Mucosa of descending colon (tissue), 3 donors: ENCODE measurements at regions not wholly inside any gene's neighbourhood (a gene's known extent, or its start where the extent isn't known, plus 50 kb on each side); places are given as distances from the start of the nearest gene placed in this dataset.

Experiments used
- ATAC-seq: fragments of 200-7000 bp; cut with Tn5 transposase; one replicate; pipeline ENCODE4 v1.9.1; 2020; ENCODE audit warnings: mild to moderate bottlenecking, moderate library complexity
- DNase-seq, 3 donors: peaks; one replicate each; pipeline ENCODE4 v3.0.0-alpha.2; 2020
- H3K36me3 ChIP-seq: fragments of 200-600 bp; one replicate; pipeline ENCODE4 v1.8.0; 2021; ENCODE audit warnings: low read depth, mild to moderate bottlenecking
- H3K4me1 ChIP-seq: fragments of 200-600 bp; one replicate; pipeline ENCODE4 v1.8.0; 2021; ENCODE audit warnings: low read depth, mild to moderate bottlenecking
- H3K4me3 ChIP-seq: fragments of 200-600 bp; one replicate; pipeline ENCODE4 v1.8.0; 2021; ENCODE audit warnings: mild to moderate bottlenecking
- H3K9me3 ChIP-seq: fragments of 200-600 bp; one replicate; pipeline ENCODE4 v1.8.0; 2021; ENCODE audit warnings: mild to moderate bottlenecking
- CTCF ChIP-seq: fragments of 200-600 bp; IDR thresholded peaks from one replicate; pipeline ENCODE4 v1.8.0; 2022; ENCODE audit warnings: antibody characterized with exemption, mild to moderate bottlenecking
- intact Hi-C, 2 donors: fragments of 100-400 bp; cut with DNase I in 1 of 2; cut with micrococcal nuclease in 1 of 2; formaldehyde crosslinking; loops; one replicate each; pipeline versions ENCODE4 v1.11.0 to v1.11.1; 2022; cut with DNase I, micrococcal nuclease
- donor health status: DM: no; HTN: no; CAD: no; lungs with moderate emphysema.
- donor health status: DM: no; HTN: no; CAD: no.
- donor health status: DM: no; HTN: yes; CAD: no.

GRCh38 chrX:13266641-13267345 is 53.1 kb downstream of the ATXN3L start:
- intact Hi-C loops = no loop called here
- Histone ChIP-seq H3K4me1 (peaks cover 3% of the 10 kb centered on the region), H3K36me3 (no peaks in the 10 kb centered on the region), H3K4me3 (no peak overlapping the region), H3K9me3 (no peaks in the 10 kb centered on the region)
- TF ChIP-seq CTCF = no peak
- no peak for DNase-seq
- ATAC-seq = no peak

- Histone ChIP-seq H3K9me3 (no peaks in the 10 kb centered on the region), H3K4me3 (no peak overlapping the region), H3K4me1 (peaks cover 3% of the 10 kb centered on the region), H3K36me3 (no peaks in the 10 kb centered on the region)
- TF ChIP-seq CTCF = no peak
- DNase-seq (no peak), ATAC-seq (peak; percentile 63)
- intact Hi-C loops = no loop called here
Measured at GRCh38 chrX:13265549-13266132, 54.2 kb downstream of the ATXN3L start.

- no peaks in the 10 kb centered on the region for H3K9me3 ChIP-seq
- intact Hi-C loops = no loop called here
- TF ChIP-seq CTCF = no peak
- H3K4me3 ChIP-seq = no peak overlapping the region
- DNase-seq (no peak), ATAC-seq (no peak)
- H3K4me1 ChIP-seq = peaks cover 3% of the 10 kb centered on the region
- no peaks in the 10 kb centered on the region for H3K36me3 ChIP-seq
Measured at GRCh38 chrX:13265111-13265510, 54.7 kb downstream of the ATXN3L start.

- Histone ChIP-seq H3K36me3 (no peaks in the 10 kb centered on the region), H3K4me3 (no peak overlapping the region), H3K4me1 (peaks cover 3% of the 10 kb centered on the region), H3K9me3 (no peaks in the 10 kb centered on the region)
- intact Hi-C loops = no loop called here
- TF ChIP-seq CTCF = no peak
- DNase-seq = no peak
- no peak for ATAC-seq
Measured at GRCh38 chrX:13263560-13264251, 56.1 kb downstream of the ATXN3L start.

GRCh38 chrX:13261348-13261747 is 58.5 kb downstream of the ATXN3L start:
- Histone ChIP-seq H3K9me3 (no peaks in the 10 kb centered on the region), H3K36me3 (no peaks in the 10 kb centered on the region), H3K4me3 (no peak overlapping the region), H3K4me1 (peaks cover 3% of the 10 kb centered on the region)
- peak; percentile 60 for ATAC-seq
- intact Hi-C loops = no loop called here
- DNase-seq = no peak
- TF ChIP-seq CTCF = no peak
